ENCODE measurements at regions not wholly inside any gene's neighbourhood (a gene's known extent, or its start where the extent isn't known, plus 50 kb on each side); places are given as distances from the start of the nearest gene placed in this dataset.

- H3K4me1 ChIP-seq (ENCODE audit: control extremely low read depth in 1 of 4, control insufficient read depth in 4 of 4, insufficient read depth in 4 of 4, low read length in 3 of 4), result no peaks in the 10 kb centered on the region
- H3K4me3 ChIP-seq (ENCODE audit: control insufficient read depth in 1 of 7, extremely low read depth in 1 of 7, insufficient read depth in 4 of 7, low read depth in 2 of 7, low read length in 6 of 7), result no peak overlapping the region
- POLR2A ChIA-PET, result no interaction called here
- no peaks in the 10 kb centered on the region for H3K27me3 ChIP-seq (replicated peaks in 2 of 5; ENCODE audit: control insufficient read depth in 4 of 5, insufficient read depth in 5 of 5, low read length in 4 of 5)
- DNase-seq, result no peak
- no peaks in the 10 kb centered on the region for H3K36me3 ChIP-seq (ENCODE audit: control insufficient read depth in 4 of 4, insufficient read depth in 4 of 4, low read length in 3 of 4)
- H3K27ac ChIP-seq (ENCODE audit: insufficient read depth in 1 of 2, low read depth in 1 of 2, low read length in 2 of 2, poor library complexity in 1 of 2, severe bottlenecking in 2 of 2), result no peak overlapping the region
- H3K9me3 ChIP-seq (ENCODE audit: control extremely low read depth in 1 of 5, control insufficient read depth in 4 of 5, insufficient read depth in 2 of 5, low read depth in 1 of 5, low read length in 4 of 5), result no peaks in the 10 kb centered on the region
- 84% methylated on average over 3 of the region's 3 CpGs for WGBS (ENCODE audit: insufficient coverage)
- CTCF ChIA-PET, result no interaction called here
Measured at GRCh38 chr4:160947653-160948052, 1216.1 kb downstream of the FSTL5 start.

DNA sequence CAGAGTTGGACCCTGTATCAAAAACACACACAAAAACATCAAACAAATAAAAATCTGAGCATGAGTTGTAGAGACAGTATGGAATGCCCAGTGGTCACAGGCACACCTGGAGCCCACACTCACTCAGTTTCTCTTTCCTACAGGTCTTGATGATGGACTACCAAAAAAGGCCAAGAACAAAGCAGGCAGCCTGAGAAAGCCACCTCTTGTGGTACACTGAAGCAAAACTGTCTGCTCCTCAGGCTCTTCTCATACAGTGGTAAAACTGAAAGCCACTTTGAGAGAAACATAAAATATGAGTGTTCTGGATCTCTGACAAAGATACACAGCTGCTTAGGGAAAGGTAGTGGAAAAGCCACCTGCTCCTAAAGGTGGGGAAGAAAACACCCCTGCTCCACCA is 1206.9 kb downstream of the FSTL5 start:
- CTCF ChIA-PET, result no interaction called here
- no peak for DNase-seq
- H3K4me3 ChIP-seq (ENCODE audit: control insufficient read depth in 1 of 7, extremely low read depth in 1 of 7, insufficient read depth in 4 of 7, low read depth in 2 of 7, low read length in 6 of 7), result no peak overlapping the region
- H3K36me3 ChIP-seq (ENCODE audit: control insufficient read depth in 4 of 4, insufficient read depth in 4 of 4, low read length in 3 of 4), result no peaks in the 10 kb centered on the region
- no peaks in the 10 kb centered on the region for H3K9me3 ChIP-seq (ENCODE audit: control extremely low read depth in 1 of 5, control insufficient read depth in 4 of 5, insufficient read depth in 2 of 5, low read depth in 1 of 5, low read length in 4 of 5)
- POLR2A ChIA-PET, result no interaction called here
- H3K27me3 ChIP-seq (replicated peaks in 2 of 5; ENCODE audit: control insufficient read depth in 4 of 5, insufficient read depth in 5 of 5, low read length in 4 of 5), result no peaks in the 10 kb centered on the region
- no peaks in the 10 kb centered on the region for H3K4me1 ChIP-seq (ENCODE audit: control extremely low read depth in 1 of 4, control insufficient read depth in 4 of 4, insufficient read depth in 4 of 4, low read length in 3 of 4)
- no peak overlapping the region for H3K27ac ChIP-seq (ENCODE audit: insufficient read depth in 1 of 2, low read depth in 1 of 2, low read length in 2 of 2, poor library complexity in 1 of 2, severe bottlenecking in 2 of 2)

GRCh38 chr4:160969925-160970324 is 1193.9 kb downstream of the FSTL5 start:
- CTCF ChIA-PET, result no interaction called here
- Histone ChIP-seq H3K9me3 (ENCODE audit: control extremely low read depth in 1 of 5, control insufficient read depth in 4 of 5, insufficient read depth in 2 of 5, low read depth in 1 of 5, low read length in 4 of 5) (no peaks in the 10 kb centered on the region), H3K36me3 (ENCODE audit: control insufficient read depth in 4 of 4, insufficient read depth in 4 of 4, low read length in 3 of 4) (no peaks in the 10 kb centered on the region), H3K27ac (ENCODE audit: insufficient read depth in 1 of 2, low read depth in 1 of 2, low read length in 2 of 2, poor library complexity in 1 of 2, severe bottlenecking in 2 of 2) (no peak overlapping the region), H3K27me3 (replicated peaks in 2 of 5; ENCODE audit: control insufficient read depth in 4 of 5, insufficient read depth in 5 of 5, low read length in 4 of 5) (no peaks in the 10 kb centered on the region), H3K4me1 (ENCODE audit: control extremely low read depth in 1 of 4, control insufficient read depth in 4 of 4, insufficient read depth in 4 of 4, low read length in 3 of 4) (no peaks in the 10 kb centered on the region), H3K4me3 (ENCODE audit: control insufficient read depth in 1 of 7, extremely low read depth in 1 of 7, insufficient read depth in 4 of 7, low read depth in 2 of 7, low read length in 6 of 7) (no peak overlapping the region)
- POLR2A ChIA-PET, result no interaction called here
- WGBS (ENCODE audit: insufficient coverage), result no CpG with 5 or more reads among the region's 1 CpG
- no peak for DNase-seq

DNA sequence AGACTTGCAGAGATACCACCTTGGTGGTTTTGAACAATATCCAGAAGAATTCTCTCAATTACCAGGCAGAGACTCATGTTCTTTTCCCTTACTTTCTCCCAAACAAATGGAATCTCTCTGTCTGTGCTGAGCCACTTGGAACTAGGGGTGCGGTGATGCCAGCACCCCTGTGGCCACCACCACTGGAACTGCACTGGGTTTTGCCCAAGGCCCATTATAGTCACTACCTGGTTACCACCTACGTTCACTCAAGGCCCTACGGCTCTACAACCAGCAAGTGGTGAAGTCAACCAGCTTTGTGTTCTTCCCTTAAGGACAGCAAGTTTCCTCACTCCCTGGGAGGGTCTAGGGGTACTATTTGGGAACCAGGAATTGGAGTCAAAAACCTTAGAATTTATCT is 1183.7 kb downstream of the FSTL5 start:
- CTCF ChIA-PET, result no interaction called here
- 86% methylated on average over 2 of the region's 3 CpGs for WGBS (ENCODE audit: insufficient coverage)
- no peaks in the 10 kb centered on the region for H3K36me3 ChIP-seq (ENCODE audit: control insufficient read depth in 4 of 4, insufficient read depth in 4 of 4, low read length in 3 of 4)
- POLR2A ChIA-PET, result no interaction called here
- no peaks in the 10 kb centered on the region for H3K9me3 ChIP-seq (ENCODE audit: control extremely low read depth in 1 of 5, control insufficient read depth in 4 of 5, insufficient read depth in 2 of 5, low read depth in 1 of 5, low read length in 4 of 5)
- H3K27ac ChIP-seq (ENCODE audit: insufficient read depth in 1 of 2, low read depth in 1 of 2, low read length in 2 of 2, poor library complexity in 1 of 2, severe bottlenecking in 2 of 2), result no peak overlapping the region
- no peaks in the 10 kb centered on the region for H3K4me1 ChIP-seq (ENCODE audit: control extremely low read depth in 1 of 4, control insufficient read depth in 4 of 4, insufficient read depth in 4 of 4, low read length in 3 of 4)
- no peaks in the 10 kb centered on the region for H3K27me3 ChIP-seq (replicated peaks in 2 of 5; ENCODE audit: control insufficient read depth in 4 of 5, insufficient read depth in 5 of 5, low read length in 4 of 5)
- DNase-seq, result no peak
- no peak overlapping the region for H3K4me3 ChIP-seq (ENCODE audit: control insufficient read depth in 1 of 7, extremely low read depth in 1 of 7, insufficient read depth in 4 of 7, low read depth in 2 of 7, low read length in 6 of 7)

DNA sequence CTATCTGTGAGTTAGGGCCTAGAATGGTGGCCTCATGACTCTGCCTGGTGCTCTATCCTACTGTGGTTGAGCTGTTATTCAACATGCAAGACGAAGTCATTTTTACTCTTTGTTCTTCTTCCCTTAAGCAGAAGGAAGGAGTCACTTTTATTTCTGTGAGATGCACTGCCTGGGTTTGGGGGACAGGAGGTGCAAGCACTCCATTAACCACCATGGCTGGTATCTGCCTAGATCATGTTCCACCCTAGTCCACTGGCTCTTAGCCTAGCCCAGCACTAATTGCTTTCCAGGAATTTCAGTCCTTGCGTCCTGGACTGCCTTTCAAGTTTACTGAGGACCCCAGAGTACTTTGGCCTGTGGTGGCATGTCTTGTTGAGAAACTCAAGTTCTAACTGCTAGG is 1182.7 kb downstream of the FSTL5 start:
- CTCF ChIA-PET, result no interaction called here

DNA sequence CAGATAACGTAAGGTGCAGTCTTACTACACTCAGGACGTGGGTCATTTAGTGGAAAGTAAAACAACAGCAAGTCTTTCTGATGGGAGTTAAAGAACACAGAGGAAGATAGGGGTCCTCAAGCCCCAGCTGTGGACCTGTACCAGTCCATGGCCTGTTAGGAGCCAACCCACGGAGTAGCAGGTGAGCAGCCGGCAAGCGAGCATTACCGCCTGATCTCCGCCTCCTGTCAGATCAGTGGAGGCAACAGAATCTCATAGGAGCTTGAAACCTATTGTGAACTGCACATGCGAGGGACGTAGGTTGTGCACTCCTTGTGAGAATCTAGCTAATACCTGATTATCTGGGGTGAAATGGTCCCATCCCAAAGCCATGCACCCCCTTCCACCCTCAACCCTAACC is 1180.8 kb downstream of the FSTL5 start:
- Histone ChIP-seq H3K27ac (ENCODE audit: insufficient read depth in 1 of 2, low read depth in 1 of 2, low read length in 2 of 2, poor library complexity in 1 of 2, severe bottlenecking in 2 of 2) (no peak overlapping the region), H3K27me3 (replicated peaks in 2 of 5; ENCODE audit: control insufficient read depth in 4 of 5, insufficient read depth in 5 of 5, low read length in 4 of 5) (no peaks in the 10 kb centered on the region), H3K4me3 (ENCODE audit: control insufficient read depth in 1 of 7, extremely low read depth in 1 of 7, insufficient read depth in 4 of 7, low read depth in 2 of 7, low read length in 6 of 7) (no peak overlapping the region), H3K9me3 (ENCODE audit: control extremely low read depth in 1 of 5, control insufficient read depth in 4 of 5, insufficient read depth in 2 of 5, low read depth in 1 of 5, low read length in 4 of 5) (no peaks in the 10 kb centered on the region), H3K36me3 (ENCODE audit: control insufficient read depth in 4 of 4, insufficient read depth in 4 of 4, low read length in 3 of 4) (no peaks in the 10 kb centered on the region), H3K4me1 (ENCODE audit: control extremely low read depth in 1 of 4, control insufficient read depth in 4 of 4, insufficient read depth in 4 of 4, low read length in 3 of 4) (no peaks in the 10 kb centered on the region)
- ChIA-PET CTCF (no interaction called here), POLR2A (no interaction called here)
- 96% methylated on average over 7 of the region's 9 CpGs for WGBS (ENCODE audit: insufficient coverage)
- no peak for DNase-seq

More for the DNA sequence above, 1182.7 kb downstream of the FSTL5 start:
- POLR2A ChIA-PET, result no interaction called here
- no peak for DNase-seq
- Histone ChIP-seq H3K27me3 (replicated peaks in 2 of 5; ENCODE audit: control insufficient read depth in 4 of 5, insufficient read depth in 5 of 5, low read length in 4 of 5) (no peaks in the 10 kb centered on the region), H3K27ac (ENCODE audit: insufficient read depth in 1 of 2, low read depth in 1 of 2, low read length in 2 of 2, poor library complexity in 1 of 2, severe bottlenecking in 2 of 2) (no peak overlapping the region), H3K9me3 (ENCODE audit: control extremely low read depth in 1 of 5, control insufficient read depth in 4 of 5, insufficient read depth in 2 of 5, low read depth in 1 of 5, low read length in 4 of 5) (no peaks in the 10 kb centered on the region), H3K4me3 (ENCODE audit: control insufficient read depth in 1 of 7, extremely low read depth in 1 of 7, insufficient read depth in 4 of 7, low read depth in 2 of 7, low read length in 6 of 7) (no peak overlapping the region), H3K36me3 (ENCODE audit: control insufficient read depth in 4 of 4, insufficient read depth in 4 of 4, low read length in 3 of 4) (no peaks in the 10 kb centered on the region), H3K4me1 (ENCODE audit: control extremely low read depth in 1 of 4, control insufficient read depth in 4 of 4, insufficient read depth in 4 of 4, low read length in 3 of 4) (no peaks in the 10 kb centered on the region)
- WGBS (ENCODE audit: insufficient coverage), result 100% methylated on average over 1 of the region's 2 CpGs

DNA sequence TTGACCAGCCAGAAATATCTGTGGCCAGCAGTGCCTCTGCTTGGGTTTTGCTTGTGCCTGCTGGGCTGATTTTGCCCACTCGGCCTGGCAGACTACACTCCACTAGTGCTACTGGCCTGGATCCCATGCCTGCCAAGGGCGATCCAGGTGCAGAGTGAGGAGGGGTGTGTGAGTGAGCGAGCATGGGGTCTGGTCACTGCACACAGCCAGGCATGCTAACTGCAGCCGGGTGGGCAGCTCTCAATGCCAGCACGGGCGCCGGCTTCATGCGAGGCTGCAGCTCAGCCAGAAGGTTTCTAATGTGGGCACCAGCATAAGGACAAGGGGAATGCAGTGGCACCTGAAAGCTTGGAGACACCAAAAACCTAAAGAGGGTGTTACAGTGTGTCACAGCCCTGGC is 1161.4 kb downstream of the FSTL5 start:
- WGBS (ENCODE audit: insufficient coverage), result 100% methylated on average over 8 of the region's 8 CpGs
- ChIA-PET POLR2A (no interaction called here), CTCF (no interaction called here)
- H3K4me1 ChIP-seq (ENCODE audit: control extremely low read depth in 1 of 4, control insufficient read depth in 4 of 4, insufficient read depth in 4 of 4, low read length in 3 of 4), result no peaks in the 10 kb centered on the region
- no peaks in the 10 kb centered on the region for H3K27me3 ChIP-seq (replicated peaks in 2 of 5; ENCODE audit: control insufficient read depth in 4 of 5, insufficient read depth in 5 of 5, low read length in 4 of 5)
- H3K27ac ChIP-seq (ENCODE audit: insufficient read depth in 1 of 2, low read depth in 1 of 2, low read length in 2 of 2, poor library complexity in 1 of 2, severe bottlenecking in 2 of 2), result no peak overlapping the region
- H3K4me3 ChIP-seq (ENCODE audit: control insufficient read depth in 1 of 7, extremely low read depth in 1 of 7, insufficient read depth in 4 of 7, low read depth in 2 of 7, low read length in 6 of 7), result no peak overlapping the region
- H3K9me3 ChIP-seq (ENCODE audit: control extremely low read depth in 1 of 5, control insufficient read depth in 4 of 5, insufficient read depth in 2 of 5, low read depth in 1 of 5, low read length in 4 of 5), result no peaks in the 10 kb centered on the region
- no peak for DNase-seq
- no peaks in the 10 kb centered on the region for H3K36me3 ChIP-seq (ENCODE audit: control insufficient read depth in 4 of 4, insufficient read depth in 4 of 4, low read length in 3 of 4)
